ENCODE measurements at regions not wholly inside any gene's neighbourhood (a gene's known extent, or its start where the extent isn't known, plus 50 kb on each side); places are given as distances from the start of the nearest gene placed in this dataset.
A peak's percentile ranks its signal among the peaks of the same experiment; 100 is the strongest.

DNA sequence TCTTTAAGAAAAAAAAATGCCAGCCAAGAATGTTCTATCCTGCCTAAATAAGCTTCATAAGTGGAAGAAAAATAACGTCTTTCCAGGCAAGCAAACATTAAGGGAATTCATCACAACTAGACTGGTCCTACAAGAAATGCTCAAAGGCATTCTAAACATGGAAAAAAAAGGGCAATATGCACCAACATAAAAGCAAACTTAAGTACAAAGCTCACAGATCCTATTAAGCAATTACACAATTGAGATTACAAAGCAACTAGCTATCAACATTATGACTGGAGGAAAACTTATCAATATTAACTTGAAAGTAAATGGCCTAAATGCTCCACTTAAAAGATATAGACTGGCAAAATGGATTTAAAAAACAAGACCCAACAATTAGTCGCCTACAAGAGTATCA, 240.6 kb upstream of the CTAGE1 start:
- peaks cover 0 to 9% of the 10 kb centered on the region in 2 donors for H3K9me3 ChIP-seq (ENCODE audit: control insufficient read depth in 2 of 2, insufficient read depth in 1 of 2, low read depth in 1 of 2, low read length in 1 of 2)
- FAIRE-seq (no peak), DNase-seq (peak in 1 of 2 donors; percentile 37)
- no peaks in the 10 kb centered on the region for H3K36me3 ChIP-seq (ENCODE audit: control insufficient read depth in 3 of 3, insufficient read depth in 2 of 3, low read depth in 1 of 3, low read length in 3 of 3)
- WGBS, 3 donors: 52 to 74% (median 54%) methylated on average over 2 of the region's 2 CpGs
- no peak overlapping the region for H3K4me3 ChIP-seq (ENCODE audit: low read depth in 1 of 3, low read length in 3 of 3)
- H3K27me3 ChIP-seq (ENCODE audit: control insufficient read depth in 3 of 3, insufficient read depth in 3 of 3, low read length in 3 of 3): no peaks in the 10 kb centered on the region
- no peak overlapping the region for H3K27ac ChIP-seq (ENCODE audit: low read depth in 1 of 3, low read length in 2 of 3)
- H3K4me1 ChIP-seq (ENCODE audit: control insufficient read depth in 3 of 3, insufficient read depth in 2 of 3, low read depth in 1 of 3, low read length in 2 of 3): no peaks in the 10 kb centered on the region

DNA sequence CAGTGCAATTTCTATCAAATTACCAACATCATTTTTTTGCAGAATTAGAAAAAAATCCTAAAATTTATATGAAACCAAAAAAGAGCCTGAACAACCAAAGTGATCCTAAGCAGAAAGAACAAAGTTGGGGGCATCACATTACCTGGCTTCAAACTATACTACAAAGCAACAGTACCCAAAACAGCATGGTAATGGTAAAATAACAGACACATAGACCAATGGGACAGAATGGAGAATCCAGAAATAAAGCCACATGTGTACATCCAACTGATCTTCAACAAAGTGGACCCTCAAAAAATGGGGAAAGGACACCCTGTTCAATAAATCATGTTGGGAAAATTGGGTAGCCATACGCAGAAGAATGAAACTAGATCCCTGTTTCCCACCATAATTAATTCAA, 245.7 kb upstream of the CTAGE1 start:
- WGBS, 3 donors: 96 to 97% (median 96%) methylated on average over 1 of the region's 1 CpG
- H3K4me3 ChIP-seq (ENCODE audit: low read depth in 1 of 3, low read length in 3 of 3): no peak overlapping the region

DNA sequence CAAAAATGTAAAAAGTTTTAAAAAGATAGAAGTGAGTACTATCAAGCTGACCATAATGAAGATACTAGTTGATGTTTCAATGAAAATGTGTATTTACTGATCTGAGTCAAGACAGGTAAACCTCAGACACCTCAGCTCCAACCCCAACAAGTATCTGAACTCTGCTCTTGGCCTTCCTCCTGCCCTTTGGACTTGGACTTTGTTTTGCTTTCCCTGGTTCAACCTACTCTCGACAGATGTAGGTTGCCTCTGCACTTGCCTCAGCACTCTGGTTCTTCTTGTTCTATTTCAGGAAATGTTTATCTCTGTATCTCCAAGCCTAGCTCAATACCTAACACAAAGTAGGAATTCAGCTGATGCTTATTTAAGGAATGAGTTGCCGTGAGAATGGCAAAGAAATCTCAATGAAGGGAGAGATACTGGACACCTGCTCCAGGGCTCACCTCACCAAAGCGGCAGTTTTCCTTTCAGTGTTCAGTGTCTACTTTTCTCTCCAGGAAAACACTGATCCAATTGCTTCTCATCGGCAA, 248.8 kb upstream of the CTAGE1 start:
- 33 to 68% (median 57%) methylated on average over 4 of the region's 4 CpGs for WGBS, 3 donors
- DNase-seq: peak; percentile 42 to 91
- peaks cover 0 to 2% of the 10 kb centered on the region in 2 donors for H3K9me3 ChIP-seq (ENCODE audit: control insufficient read depth in 2 of 2, insufficient read depth in 1 of 2, low read depth in 1 of 2, low read length in 1 of 2)
- H3K27me3 ChIP-seq (ENCODE audit: control insufficient read depth in 3 of 3, insufficient read depth in 3 of 3, low read length in 3 of 3): no peaks in the 10 kb centered on the region
- no peak overlapping the region for H3K4me3 ChIP-seq (ENCODE audit: low read depth in 1 of 3, low read length in 3 of 3)
- FAIRE-seq: no peak
- H3K4me1 ChIP-seq (ENCODE audit: control insufficient read depth in 3 of 3, insufficient read depth in 2 of 3, low read depth in 1 of 3, low read length in 2 of 3): peaks cover 0 to 6% (median 0%) of the 10 kb centered on the region in 3 donors
- peak overlapping the region in 1 of 3 donors; percentile 76 for H3K27ac ChIP-seq (ENCODE audit: low read depth in 1 of 3, low read length in 2 of 3)
- H3K36me3 ChIP-seq (ENCODE audit: control insufficient read depth in 3 of 3, insufficient read depth in 2 of 3, low read depth in 1 of 3, low read length in 3 of 3): no peaks in the 10 kb centered on the region

More for the DNA sequence above, 245.7 kb upstream of the CTAGE1 start:
- Histone ChIP-seq H3K4me1 (ENCODE audit: control insufficient read depth in 3 of 3, insufficient read depth in 2 of 3, low read depth in 1 of 3, low read length in 2 of 3) (no peaks in the 10 kb centered on the region), H3K9me3 (ENCODE audit: control insufficient read depth in 2 of 2, insufficient read depth in 1 of 2, low read depth in 1 of 2, low read length in 1 of 2) (peaks cover 0 to 2% of the 10 kb centered on the region in 2 donors), H3K27ac (ENCODE audit: low read depth in 1 of 3, low read length in 2 of 3) (no peak overlapping the region), H3K36me3 (ENCODE audit: control insufficient read depth in 3 of 3, insufficient read depth in 2 of 3, low read depth in 1 of 3, low read length in 3 of 3) (no peaks in the 10 kb centered on the region), H3K27me3 (ENCODE audit: control insufficient read depth in 3 of 3, insufficient read depth in 3 of 3, low read length in 3 of 3) (no peaks in the 10 kb centered on the region)
- DNase-seq (no peak), FAIRE-seq (no peak)

DNA sequence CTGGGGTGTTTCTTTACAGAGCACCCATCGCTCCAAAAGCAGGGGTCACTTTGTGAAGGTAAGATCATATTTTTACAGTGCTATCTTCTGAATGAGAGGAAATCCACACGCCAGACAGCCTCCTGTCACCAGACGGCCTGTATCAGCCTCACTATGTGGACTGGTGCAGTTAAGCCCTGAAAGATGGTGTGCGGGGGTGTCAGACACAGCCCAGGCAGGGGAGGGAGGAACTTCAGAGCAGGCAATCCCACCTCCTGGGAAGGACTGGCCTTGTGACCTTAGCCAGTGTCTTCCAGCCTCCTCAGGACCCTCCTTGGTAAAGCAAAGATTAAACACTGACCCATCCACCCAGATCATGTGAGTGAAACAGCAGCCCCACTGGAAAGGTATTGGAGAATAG, 249.4 kb upstream of the CTAGE1 start:
- H3K9me3 ChIP-seq (ENCODE audit: control insufficient read depth in 2 of 2, insufficient read depth in 1 of 2, low read depth in 1 of 2, low read length in 1 of 2): peaks cover 0 to 2% of the 10 kb centered on the region in 2 donors
- no peak overlapping the region for H3K4me3 ChIP-seq (ENCODE audit: low read depth in 1 of 3, low read length in 3 of 3)
- peaks cover 0 to 6% (median 0%) of the 10 kb centered on the region in 3 donors for H3K4me1 ChIP-seq (ENCODE audit: control insufficient read depth in 3 of 3, insufficient read depth in 2 of 3, low read depth in 1 of 3, low read length in 2 of 3)
- H3K27me3 ChIP-seq (ENCODE audit: control insufficient read depth in 3 of 3, insufficient read depth in 3 of 3, low read length in 3 of 3): no peaks in the 10 kb centered on the region
- WGBS, 3 donors: 79 to 95% (median 86%) methylated on average over 4 of the region's 4 CpGs
- H3K27ac ChIP-seq (ENCODE audit: low read depth in 1 of 3, low read length in 2 of 3): peak overlapping the region in 1 of 3 donors; percentile 76
- FAIRE-seq (no peak), DNase-seq (no peak)
- H3K36me3 ChIP-seq (ENCODE audit: control insufficient read depth in 3 of 3, insufficient read depth in 2 of 3, low read depth in 1 of 3, low read length in 3 of 3): no peaks in the 10 kb centered on the region

DNA sequence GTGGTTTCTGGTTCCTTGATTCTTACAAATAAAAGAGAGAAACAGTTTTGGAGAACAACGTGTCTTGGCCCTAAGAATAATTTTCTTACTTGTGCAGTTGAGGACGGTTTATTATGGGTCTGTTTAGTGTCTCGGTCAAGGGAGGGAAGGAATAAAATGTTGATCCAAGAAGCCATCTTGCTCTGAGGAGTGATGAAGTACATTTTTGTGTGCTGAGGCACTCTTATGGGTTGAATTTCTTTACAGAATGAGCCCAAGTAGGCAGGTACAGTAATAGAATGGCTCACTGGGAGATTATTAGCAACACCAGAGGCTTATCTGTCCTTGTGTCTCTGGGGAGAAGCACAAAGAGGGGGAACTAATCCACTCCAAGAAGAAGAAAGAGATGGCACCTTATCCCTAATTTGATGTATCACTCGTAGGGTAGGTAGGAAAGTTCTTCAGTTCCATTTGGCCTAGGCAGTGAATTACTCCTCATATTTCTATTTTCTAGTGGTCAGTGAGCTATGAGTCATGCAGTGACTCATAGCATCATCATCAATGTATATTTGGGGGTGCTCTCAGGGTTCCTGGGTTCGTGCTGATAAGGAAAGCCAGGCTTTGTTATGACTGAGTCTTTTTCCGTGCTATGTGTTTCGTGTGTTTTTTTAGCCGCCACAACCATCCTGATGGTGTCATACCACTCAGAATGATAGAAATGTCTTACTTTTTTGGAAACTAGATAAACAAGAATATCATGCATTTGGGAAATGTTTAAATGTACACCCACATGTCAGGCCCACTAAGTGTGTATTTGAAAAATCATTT, 250.1 kb upstream of the CTAGE1 start:
- peak in 1 of 2 donors; percentile 49 for DNase-seq
- H3K9me3 ChIP-seq (ENCODE audit: control insufficient read depth in 2 of 2, insufficient read depth in 1 of 2, low read depth in 1 of 2, low read length in 1 of 2): peaks cover 0 to 2% of the 10 kb centered on the region in 2 donors

GRCh38 chr18:22668496-22668895, 250.8 kb upstream of the CTAGE1 start:
- H3K27me3 ChIP-seq (ENCODE audit: control insufficient read depth in 3 of 3, insufficient read depth in 3 of 3, low read length in 3 of 3): no peaks in the 10 kb centered on the region
- peaks cover 0 to 6% (median 0%) of the 10 kb centered on the region in 3 donors for H3K4me1 ChIP-seq (ENCODE audit: control insufficient read depth in 3 of 3, insufficient read depth in 2 of 3, low read depth in 1 of 3, low read length in 2 of 3)
- DNase-seq: no peak
- WGBS, 3 donors: 88 to 95% (median 92%) methylated on average over 2 of the region's 2 CpGs
- H3K9me3 ChIP-seq (ENCODE audit: control insufficient read depth in 2 of 2, insufficient read depth in 1 of 2, low read depth in 1 of 2, low read length in 1 of 2): peaks cover 0 to 2% of the 10 kb centered on the region in 2 donors
- no peak overlapping the region for H3K4me3 ChIP-seq (ENCODE audit: low read depth in 1 of 3, low read length in 3 of 3)
- H3K36me3 ChIP-seq (ENCODE audit: control insufficient read depth in 3 of 3, insufficient read depth in 2 of 3, low read depth in 1 of 3, low read length in 3 of 3): no peaks in the 10 kb centered on the region
- FAIRE-seq: no peak
- H3K27ac ChIP-seq (ENCODE audit: low read depth in 1 of 3, low read length in 2 of 3): no peak overlapping the region

More for the DNA sequence above, 250.1 kb upstream of the CTAGE1 start:
- H3K4me1 ChIP-seq (ENCODE audit: control insufficient read depth in 3 of 3, insufficient read depth in 2 of 3, low read depth in 1 of 3, low read length in 2 of 3): peaks cover 0 to 6% (median 0%) of the 10 kb centered on the region in 3 donors
- H3K27me3 ChIP-seq (ENCODE audit: control insufficient read depth in 3 of 3, insufficient read depth in 3 of 3, low read length in 3 of 3): no peaks in the 10 kb centered on the region
- no peak overlapping the region for H3K4me3 ChIP-seq (ENCODE audit: low read depth in 1 of 3, low read length in 3 of 3)
- H3K36me3 ChIP-seq (ENCODE audit: control insufficient read depth in 3 of 3, insufficient read depth in 2 of 3, low read depth in 1 of 3, low read length in 3 of 3): no peaks in the 10 kb centered on the region
- H3K27ac ChIP-seq (ENCODE audit: low read depth in 1 of 3, low read length in 2 of 3): no peak overlapping the region
- WGBS, 3 donors: 69 to 81% (median 72%) methylated on average over 8 of the region's 8 CpGs
- no peak for FAIRE-seq

DNA sequence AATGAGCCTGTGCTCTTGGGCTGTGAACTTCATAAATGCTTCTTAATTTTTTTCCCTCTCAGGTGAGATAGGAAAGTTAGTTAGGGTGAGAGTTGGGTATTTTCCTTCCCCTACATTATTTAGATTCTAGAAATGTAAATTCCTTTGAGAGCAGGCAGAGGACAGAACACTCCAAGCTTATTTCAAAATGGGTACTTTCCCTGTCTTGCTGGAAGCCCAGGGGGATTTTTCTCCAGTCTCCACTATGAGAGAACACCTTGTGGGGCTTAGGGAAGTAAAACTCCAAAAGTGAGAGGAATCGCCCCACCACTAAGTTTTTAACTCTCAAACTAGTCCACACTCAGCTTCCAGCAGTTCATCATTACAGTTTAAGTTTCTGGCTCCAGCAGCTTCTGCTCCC, 253.2 kb upstream of the CTAGE1 start:
- Histone ChIP-seq H3K4me3 (ENCODE audit: low read depth in 1 of 3, low read length in 3 of 3) (no peak overlapping the region), H3K27ac (ENCODE audit: low read depth in 1 of 3, low read length in 2 of 3) (peak overlapping the region in 1 of 3 donors; percentile 11), H3K27me3 (ENCODE audit: control insufficient read depth in 3 of 3, insufficient read depth in 3 of 3, low read length in 3 of 3) (no peaks in the 10 kb centered on the region), H3K36me3 (ENCODE audit: control insufficient read depth in 3 of 3, insufficient read depth in 2 of 3, low read depth in 1 of 3, low read length in 3 of 3) (no peaks in the 10 kb centered on the region), H3K4me1 (ENCODE audit: control insufficient read depth in 3 of 3, insufficient read depth in 2 of 3, low read depth in 1 of 3, low read length in 2 of 3) (peaks cover 0 to 6% (median 0%) of the 10 kb centered on the region in 3 donors), H3K9me3 (ENCODE audit: control insufficient read depth in 2 of 2, insufficient read depth in 1 of 2, low read depth in 1 of 2, low read length in 1 of 2) (peaks cover 0 to 6% of the 10 kb centered on the region in 2 donors)
- FAIRE-seq (no peak), DNase-seq (no peak)
- WGBS, 3 donors: 21 to 56% (median 55%) methylated on average over 1 of the region's 1 CpG

DNA sequence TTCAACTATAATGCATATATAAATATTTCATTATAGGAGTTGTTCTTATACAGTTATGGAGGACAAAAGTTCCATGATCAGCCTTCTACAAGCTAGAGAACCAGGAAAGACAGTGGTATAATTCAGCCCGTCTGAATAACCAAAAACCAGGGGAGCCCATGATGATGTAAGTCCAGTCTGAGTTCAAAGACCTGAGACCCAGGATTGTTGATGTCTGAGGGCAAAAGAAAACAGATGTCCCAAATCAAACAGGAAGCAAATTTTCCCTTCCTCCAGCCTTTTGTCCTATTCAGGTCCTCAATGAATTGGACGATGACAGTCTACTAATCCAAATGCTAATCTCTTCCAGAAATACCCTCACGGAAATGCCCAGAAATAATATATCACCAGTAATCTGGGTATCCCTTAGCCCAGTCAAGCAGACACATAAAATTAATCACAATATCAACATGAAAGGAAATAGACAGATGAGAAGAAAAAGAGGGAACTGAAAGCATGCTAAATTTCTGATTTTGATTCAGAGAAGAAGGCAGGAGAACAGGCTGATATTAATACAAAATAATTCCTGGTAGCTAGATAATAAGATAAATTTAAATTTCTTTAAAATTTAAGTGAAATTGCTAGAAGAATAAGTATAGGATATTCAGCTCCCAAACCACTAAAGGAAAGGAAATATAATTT, 255.6 kb upstream of the CTAGE1 start:
- no peak overlapping the region for H3K27ac ChIP-seq (ENCODE audit: low read depth in 1 of 3, low read length in 2 of 3)
- FAIRE-seq (no peak), DNase-seq (no peak)
- no peaks in the 10 kb centered on the region for H3K36me3 ChIP-seq (ENCODE audit: control insufficient read depth in 3 of 3, insufficient read depth in 2 of 3, low read depth in 1 of 3, low read length in 3 of 3)
- no peaks in the 10 kb centered on the region for H3K27me3 ChIP-seq (ENCODE audit: control insufficient read depth in 3 of 3, insufficient read depth in 3 of 3, low read length in 3 of 3)
- H3K9me3 ChIP-seq (ENCODE audit: control insufficient read depth in 2 of 2, insufficient read depth in 1 of 2, low read depth in 1 of 2, low read length in 1 of 2): peaks cover 0 to 6% of the 10 kb centered on the region in 2 donors
- WGBS, 3 donors: 59 to 86% (median 66%) methylated on average over 3 of the region's 3 CpGs
- peaks cover 0 to 6% (median 0%) of the 10 kb centered on the region in 3 donors for H3K4me1 ChIP-seq (ENCODE audit: control insufficient read depth in 3 of 3, insufficient read depth in 2 of 3, low read depth in 1 of 3, low read length in 2 of 3)
- no peak overlapping the region for H3K4me3 ChIP-seq (ENCODE audit: low read depth in 1 of 3, low read length in 3 of 3)

All from small intestine (tissue), 7 donors.